Loucy (cell line): ENCODE measurements at regions not wholly inside any gene's neighbourhood (a gene's known extent, or its start where the extent isn't known, plus 50 kb on each side); places are given as distances from the start of the nearest gene placed in this dataset.

Experiments
- H2AFZ ChIP-seq: fragments of 200-600 bp; sonication (generic); 2 replicates; pipeline ENCODE4 v1.6.0; 2016; ENCODE audit warnings: antibody characterized with exemption, mild to moderate bottlenecking, low read length, moderate library complexity
- H3F3A ChIP-seq: fragments of 200-600 bp; 2 replicates; pipeline ENCODE4 v1.6.0; 2016; ENCODE audit warnings: antibody characterized with exemption, low read depth, mild to moderate bottlenecking
- H3K27me3 ChIP-seq: fragments of 200-600 bp; sonication (generic); 2 replicates; pipeline ENCODE4 v1.6.1; 2014; ENCODE audit warnings: low read length, mild to moderate bottlenecking; ENCODE audit not compliant: insufficient read depth, poor library complexity, severe bottlenecking
- H3K36me3 ChIP-seq: fragments of 200-600 bp; sonication (generic); 2 replicates; pipeline ENCODE4 v1.6.1; 2016; ENCODE audit warnings: low read length; ENCODE audit not compliant: insufficient read depth
- H3K4me1 ChIP-seq: fragments of 200-600 bp; sonication (generic); 2 replicates; pipeline ENCODE4 v1.5.1; 2014; ENCODE audit warnings: low read length, mild to moderate bottlenecking; ENCODE audit not compliant: insufficient read depth, poor library complexity, severe bottlenecking
- H3K4me2 ChIP-seq: fragments of 200-600 bp; sonication (generic); 2 replicates; pipeline ENCODE4 v1.6.0; 2014; ENCODE audit warnings: antibody characterized with exemption, low read length, low read depth, mild to moderate bottlenecking; ENCODE audit not compliant: poor library complexity, severe bottlenecking
- H3K4me3 ChIP-seq: fragments of 200-600 bp; sonication (generic); 2 replicates; pipeline ENCODE4 v1.5.1; 2014; ENCODE audit warnings: low read length, mild to moderate bottlenecking, mixed read lengths; ENCODE audit not compliant: poor library complexity, severe bottlenecking
- H3K79me2 ChIP-seq: fragments of 200-600 bp; sonication (generic); 2 replicates; pipeline ENCODE4 v1.6.1; 2014; ENCODE audit warnings: low read length; ENCODE audit not compliant: insufficient read depth
- H3K9ac ChIP-seq: fragments of 200-600 bp; sonication (generic); 2 replicates; pipeline ENCODE4 v1.6.0; 2014; ENCODE audit warnings: mild to moderate bottlenecking, low read depth, low read length, moderate library complexity; ENCODE audit not compliant: poor library complexity, severe bottlenecking
- H3K9me2 ChIP-seq: fragments of 200-600 bp; sonication (generic); replicated peaks from 2 replicates; pipeline ENCODE4 v1.6.1; 2016; ENCODE audit warnings: low read depth, low read length, mixed read lengths
- H3K9me3 ChIP-seq: fragments of 200-600 bp; sonication (generic); 2 replicates; pipeline ENCODE4 v1.6.1; 2014; ENCODE audit warnings: mild to moderate bottlenecking, antibody characterized with exemption, low read length, low read depth; ENCODE audit not compliant: insufficient read depth
- H4K20me1 ChIP-seq: fragments of 200-600 bp; sonication (generic); 2 replicates; pipeline ENCODE4 v1.6.0; 2014; ENCODE audit warnings: antibody characterized with exemption, low read length, mild to moderate bottlenecking; ENCODE audit not compliant: insufficient read depth, poor library complexity, severe bottlenecking
- CTCF ChIP-seq: fragments of 200-600 bp; sonication (generic); conservative IDR thresholded peaks from 2 replicates; pipeline ENCODE4 v1.5.1; 2014; ENCODE audit warnings: mild to moderate bottlenecking, antibody characterized with exemption, low read length
- EZH2phosphoT487 ChIP-seq: fragments of 200-600 bp; IDR thresholded peaks from 2 replicates; pipeline ENCODE4 v1.6.1; 2018; ENCODE audit warnings: antibody characterized with exemption, mild to moderate bottlenecking, moderate library complexity, borderline replicate concordance

GRCh38 chr20:56885521-56885920, 256.4 kb downstream of the TFAP2C start:
- no peak overlapping the region for H3K4me3 ChIP-seq
- no peaks in the 10 kb centered on the region for H3K36me3 ChIP-seq
- no peak for TF ChIP-seq CTCF
- no peak for TF ChIP-seq EZH2phosphoT487
- no peaks in the 10 kb centered on the region for H3K79me2 ChIP-seq
- no peak overlapping the region for H3K4me2 ChIP-seq
- H3K27me3 ChIP-seq, result no peaks in the 10 kb centered on the region
- no peak overlapping the region for H2AFZ ChIP-seq
- no peaks in the 10 kb centered on the region for H4K20me1 ChIP-seq
- 0 out of 2 replicates have a peak, but pooled peaks cover 5% of the 10 kb centered on the region for H3K9me2 ChIP-seq
- H3K9me3 ChIP-seq, result no peaks in the 10 kb centered on the region
- no peaks in the 10 kb centered on the region for H3K4me1 ChIP-seq
- H3F3A ChIP-seq, result no peaks in the 10 kb centered on the region
- no peak overlapping the region for H3K9ac ChIP-seq

GRCh38 chr20:56890011-56890410, 260.9 kb downstream of the TFAP2C start:
- no peaks in the 10 kb centered on the region for H3K27me3 ChIP-seq

DNA sequence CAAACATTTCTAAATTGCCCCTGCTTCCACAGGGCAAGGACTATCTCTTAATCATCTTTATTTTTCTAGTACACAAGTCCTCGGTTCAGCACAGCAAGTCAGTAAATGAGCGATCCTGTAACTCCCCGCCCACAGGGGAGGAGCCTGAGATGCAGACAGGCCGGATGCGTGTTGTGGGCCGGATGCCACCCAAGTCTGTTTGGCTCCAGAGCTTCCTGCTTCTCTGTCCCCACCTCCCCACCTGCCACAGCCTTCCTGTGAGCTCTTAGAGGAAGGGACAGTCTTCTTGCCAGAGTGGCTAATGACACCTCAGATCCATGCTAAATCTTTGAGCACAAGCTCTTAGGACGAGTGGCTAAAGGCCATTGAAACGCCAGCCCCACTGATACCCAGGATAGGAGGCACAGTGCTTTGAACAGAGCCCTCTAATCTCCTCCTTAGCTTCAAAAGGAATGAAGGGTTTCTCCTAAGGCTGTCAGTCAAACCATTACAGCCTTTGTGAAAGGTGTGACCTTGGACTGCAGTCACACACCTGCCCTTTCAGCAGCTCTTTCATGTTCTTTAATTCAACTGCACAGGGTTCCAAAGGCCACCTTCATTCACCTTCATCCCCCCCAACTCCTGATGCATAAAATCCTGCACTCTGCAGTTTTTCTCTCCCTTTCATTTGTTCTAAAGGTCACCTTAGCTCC, 264.3 kb downstream of the TFAP2C start:
- Histone ChIP-seq H4K20me1 (no peaks in the 10 kb centered on the region), H3K36me3 (no peaks in the 10 kb centered on the region), H3K9me3 (no peaks in the 10 kb centered on the region), H3K27me3 (no peaks in the 10 kb centered on the region), H3K9ac (no peak overlapping the region), H3F3A (no peaks in the 10 kb centered on the region), H3K4me3 (no peak overlapping the region), H3K9me2 (0 out of 2 replicates have a peak, but pooled peaks cover 5% of the 10 kb centered on the region), H3K4me2 (no peak overlapping the region), H3K79me2 (no peaks in the 10 kb centered on the region), H2AFZ (no peak overlapping the region), H3K4me1 (no peaks in the 10 kb centered on the region)
- no peak for TF ChIP-seq EZH2phosphoT487
- TF ChIP-seq CTCF, result no peak

More at GRCh38 chr20:56890011-56890410, 260.9 kb downstream of the TFAP2C start:
- 0 out of 2 replicates have a peak, but pooled peaks cover 5% of the 10 kb centered on the region for H3K9me2 ChIP-seq
- H3K4me1 ChIP-seq, result no peaks in the 10 kb centered on the region
- H2AFZ ChIP-seq, result no peak overlapping the region
- no peak overlapping the region for H3K4me3 ChIP-seq
- no peaks in the 10 kb centered on the region for H4K20me1 ChIP-seq
- no peaks in the 10 kb centered on the region for H3K79me2 ChIP-seq
- H3K4me2 ChIP-seq, result no peak overlapping the region
- H3K36me3 ChIP-seq, result no peaks in the 10 kb centered on the region
- TF ChIP-seq CTCF (no peak), EZH2phosphoT487 (no peak)
- no peak overlapping the region for H3K9ac ChIP-seq
- H3K9me3 ChIP-seq, result no peaks in the 10 kb centered on the region
- H3F3A ChIP-seq, result no peaks in the 10 kb centered on the region
